ENCODE measurements at regions not wholly inside any gene's neighbourhood (a gene's known extent, or its start where the extent isn't known, plus 50 kb on each side); places are given as distances from the start of the nearest gene placed in this dataset.

- DNase-seq (no peak), ATAC-seq (replicated peaks) (no peak)
- no peak overlapping the region for H3K4me3 Mint-ChIP-seq
- peaks cover 9 to 22% of the 10 kb centered on the region in 2 donors for H3K4me1 Mint-ChIP-seq (ENCODE audit: low read depth in 2 of 2)
- H3K36me3 Mint-ChIP-seq (ENCODE audit: insufficient read depth), result peaks cover 9% of the 10 kb centered on the region
- peaks cover 17 to 21% of the 10 kb centered on the region in 2 donors for H3K27me3 Mint-ChIP-seq
- no peaks in the 10 kb centered on the region for H3K9me3 Mint-ChIP-seq
- H3K27ac Mint-ChIP-seq, result no peak overlapping the region
Observed at GRCh38 chr15:60130398-60130797, 126.3 kb downstream of the FOXB1 start.

- H3K9me3 Mint-ChIP-seq, result no peaks in the 10 kb centered on the region
- no peak for DNase-seq
- peaks cover 9% of the 10 kb centered on the region for H3K36me3 Mint-ChIP-seq (ENCODE audit: insufficient read depth)
- ATAC-seq (replicated peaks), result no peak
- no peak overlapping the region for H3K27ac Mint-ChIP-seq
- H3K4me1 Mint-ChIP-seq (ENCODE audit: low read depth in 2 of 2), result peaks cover 9 to 22% of the 10 kb centered on the region in 2 donors
- H3K27me3 Mint-ChIP-seq, result peaks cover 19 to 25% of the 10 kb centered on the region in 2 donors
- H3K4me3 Mint-ChIP-seq, result no peak overlapping the region
Observed at GRCh38 chr15:60130821-60131220, 126.7 kb downstream of the FOXB1 start.

- Mint-ChIP-seq H3K36me3 (ENCODE audit: insufficient read depth) (no peaks in the 10 kb centered on the region), H3K4me3 (no peak overlapping the region), H3K9me3 (no peaks in the 10 kb centered on the region), H3K4me1 (ENCODE audit: low read depth in 2 of 2) (no peaks in the 10 kb centered on the region), H3K27me3 (peaks cover 35 to 51% of the 10 kb centered on the region in 2 donors), H3K27ac (no peak overlapping the region)
- DNase-seq (no peak), ATAC-seq (replicated peaks) (no peak)
Observed at GRCh38 chr15:60134609-60135008, 130.5 kb downstream of the FOXB1 start.

- no peak overlapping the region for H3K27ac Mint-ChIP-seq
- H3K36me3 Mint-ChIP-seq (ENCODE audit: insufficient read depth), result no peaks in the 10 kb centered on the region
- DNase-seq (no peak), ATAC-seq (replicated peaks) (no peak)
- H3K4me3 Mint-ChIP-seq, result no peak overlapping the region
- no peaks in the 10 kb centered on the region for H3K4me1 Mint-ChIP-seq (ENCODE audit: low read depth in 2 of 2)
- H3K27me3 Mint-ChIP-seq, result peaks cover 49 to 64% of the 10 kb centered on the region in 2 donors
- H3K9me3 Mint-ChIP-seq, result no peaks in the 10 kb centered on the region
Observed at GRCh38 chr15:60135961-60136360, 131.8 kb downstream of the FOXB1 start.

- no peaks in the 10 kb centered on the region for H3K9me3 Mint-ChIP-seq
- no peaks in the 10 kb centered on the region for H3K4me1 Mint-ChIP-seq (ENCODE audit: low read depth in 2 of 2)
- no peak overlapping the region for H3K4me3 Mint-ChIP-seq
- H3K36me3 Mint-ChIP-seq (ENCODE audit: insufficient read depth), result no peaks in the 10 kb centered on the region
- ATAC-seq (replicated peaks) (no peak), DNase-seq (no peak)
- peaks cover 49 to 67% of the 10 kb centered on the region in 2 donors for H3K27me3 Mint-ChIP-seq
- no peak overlapping the region for H3K27ac Mint-ChIP-seq
Observed at GRCh38 chr15:60137711-60138396, 133.7 kb downstream of the FOXB1 start.

- Mint-ChIP-seq H3K27ac (no peak overlapping the region), H3K4me1 (ENCODE audit: low read depth in 2 of 2) (no peaks in the 10 kb centered on the region), H3K4me3 (no peak overlapping the region), H3K9me3 (no peaks in the 10 kb centered on the region), H3K27me3 (peaks cover 47 to 65% of the 10 kb centered on the region in 2 donors), H3K36me3 (ENCODE audit: insufficient read depth) (no peaks in the 10 kb centered on the region)
- DNase-seq, result no peak
- no peak for ATAC-seq (replicated peaks)
Observed at GRCh38 chr15:60138397-60138968, 134.4 kb downstream of the FOXB1 start.

GRCh38 chr15:60152386-60152785 is 148.3 kb downstream of the FOXB1 start:
- Mint-ChIP-seq H3K36me3 (ENCODE audit: insufficient read depth) (peaks cover 3% of the 10 kb centered on the region), H3K9me3 (no peaks in the 10 kb centered on the region), H3K4me1 (ENCODE audit: low read depth in 2 of 2) (peaks cover 0 to 5% of the 10 kb centered on the region in 2 donors), H3K4me3 (no peak overlapping the region), H3K27me3 (peaks cover 42 to 72% of the 10 kb centered on the region in 2 donors), H3K27ac (no peak overlapping the region)
- DNase-seq, result no peak
- no peak for ATAC-seq (replicated peaks)

GRCh38 chr15:60154764-60155325 is 150.7 kb downstream of the FOXB1 start:
- ATAC-seq (replicated peaks) (no peak), DNase-seq (no peak)
- H3K4me3 Mint-ChIP-seq, result no peak overlapping the region
- no peak overlapping the region for H3K27ac Mint-ChIP-seq
- H3K27me3 Mint-ChIP-seq, result peaks cover 26 to 62% of the 10 kb centered on the region in 2 donors
- H3K9me3 Mint-ChIP-seq, result no peaks in the 10 kb centered on the region
- H3K4me1 Mint-ChIP-seq (ENCODE audit: low read depth in 2 of 2), result peaks cover 0 to 5% of the 10 kb centered on the region in 2 donors
- H3K36me3 Mint-ChIP-seq (ENCODE audit: insufficient read depth), result peaks cover 3% of the 10 kb centered on the region

GRCh38 chr15:60155661-60156060 is 151.6 kb downstream of the FOXB1 start:
- H3K36me3 Mint-ChIP-seq (ENCODE audit: insufficient read depth), result peaks cover 3% of the 10 kb centered on the region
- H3K9me3 Mint-ChIP-seq, result no peaks in the 10 kb centered on the region
- no peak overlapping the region for H3K27ac Mint-ChIP-seq
- ATAC-seq (replicated peaks), result no peak
- H3K27me3 Mint-ChIP-seq, result peaks cover 18 to 56% of the 10 kb centered on the region in 2 donors
- no peak overlapping the region for H3K4me3 Mint-ChIP-seq
- no peak for DNase-seq
- H3K4me1 Mint-ChIP-seq (ENCODE audit: low read depth in 2 of 2), result peaks cover 0 to 5% of the 10 kb centered on the region in 2 donors

GRCh38 chr15:60160909-60161308 is 156.8 kb downstream of the FOXB1 start:
- no peaks in the 10 kb centered on the region for H3K9me3 Mint-ChIP-seq
- peaks cover 17 to 56% of the 10 kb centered on the region in 2 donors for H3K27me3 Mint-ChIP-seq
- no peak for ATAC-seq (replicated peaks)
- no peaks in the 10 kb centered on the region for H3K4me1 Mint-ChIP-seq (ENCODE audit: low read depth in 2 of 2)
- no peaks in the 10 kb centered on the region for H3K36me3 Mint-ChIP-seq (ENCODE audit: insufficient read depth)
- H3K27ac Mint-ChIP-seq, result no peak overlapping the region
- no peak overlapping the region for H3K4me3 Mint-ChIP-seq
- DNase-seq, result no peak

- ATAC-seq (replicated peaks) (no peak), DNase-seq (no peak)
- H3K36me3 Mint-ChIP-seq (ENCODE audit: insufficient read depth), result no peaks in the 10 kb centered on the region
- H3K4me1 Mint-ChIP-seq (ENCODE audit: low read depth in 2 of 2), result no peaks in the 10 kb centered on the region
- H3K4me3 Mint-ChIP-seq, result no peak overlapping the region
- H3K27me3 Mint-ChIP-seq, result peaks cover 17 to 48% of the 10 kb centered on the region in 2 donors
- H3K27ac Mint-ChIP-seq, result no peak overlapping the region
- no peaks in the 10 kb centered on the region for H3K9me3 Mint-ChIP-seq
Observed at GRCh38 chr15:60161704-60162103, 157.6 kb downstream of the FOXB1 start.

GRCh38 chr15:60162251-60162967 is 158.3 kb downstream of the FOXB1 start:
- Mint-ChIP-seq H3K9me3 (no peaks in the 10 kb centered on the region), H3K36me3 (ENCODE audit: insufficient read depth) (no peaks in the 10 kb centered on the region), H3K4me3 (no peak overlapping the region), H3K4me1 (ENCODE audit: low read depth in 2 of 2) (no peaks in the 10 kb centered on the region), H3K27me3 (peaks cover 17 to 48% of the 10 kb centered on the region in 2 donors), H3K27ac (no peak overlapping the region)
- DNase-seq (no peak), ATAC-seq (replicated peaks) (no peak)

- Mint-ChIP-seq H3K27me3 (peaks cover 17 to 48% of the 10 kb centered on the region in 2 donors), H3K4me1 (ENCODE audit: low read depth in 2 of 2) (no peaks in the 10 kb centered on the region)
Observed at GRCh38 chr15:60162968-60163355, 158.9 kb downstream of the FOXB1 start.

More at GRCh38 chr15:60162968-60163355, 158.9 kb downstream of the FOXB1 start:
- no peak overlapping the region for H3K27ac Mint-ChIP-seq
- no peaks in the 10 kb centered on the region for H3K9me3 Mint-ChIP-seq
- no peak for ATAC-seq (replicated peaks)
- no peaks in the 10 kb centered on the region for H3K36me3 Mint-ChIP-seq (ENCODE audit: insufficient read depth)
- no peak overlapping the region for H3K4me3 Mint-ChIP-seq
- DNase-seq, result no peak

Measured in effector memory CD8-positive, alpha-beta T cell (primary cell).